HEK293T (cell line): ENCODE measurements at regions not wholly inside any gene's neighbourhood (a gene's known extent, or its start where the extent isn't known, plus 50 kb on each side); places are given as distances from the start of the nearest gene placed in this dataset.

Source experiments
- CTCF ChIA-PET: fragments of 350-600 bp; formaldehyde crosslinking; extraction: SDS; loops from one replicate; lab custom pipeline; 2021; ENCODE audit warnings: antibody characterized with exemption, inconsistent platforms; lab: Yijun Ruan, JAX
- POLR2A ChIA-PET: fragments of 350-600 bp; formaldehyde crosslinking; extraction: SDS; loops from one replicate; lab custom pipeline; 2020; ENCODE audit warnings: antibody characterized with exemption, inconsistent platforms; lab: Yijun Ruan, JAX
- DNase-seq: peaks from one replicate; pipeline ENCODE4 v3.0.0; 2012; ENCODE audit warnings: mixed read lengths; ENCODE audit errors: extremely low spot score
- ARNT ChIP-seq: fragments of 450-650 bp; IDR thresholded peaks from 2 replicates; pipeline ENCODE4 v1.6.1; 2017; ENCODE audit warnings: mild to moderate bottlenecking
- BHLHE40 ChIP-seq: fragments of 450-650 bp; IDR thresholded peaks from 2 replicates; pipeline ENCODE4 v1.6.1; 2016; ENCODE audit warnings: mild to moderate bottlenecking, moderate library complexity, borderline replicate concordance
- CTBP1 ChIP-seq: fragments of 450-650 bp; IDR thresholded peaks from 2 replicates; pipeline ENCODE4 v1.6.1; 2016; ENCODE audit warnings: borderline replicate concordance
- ELF4 ChIP-seq: fragments of 450-650 bp; IDR thresholded peaks from 2 replicates; pipeline ENCODE4 v1.6.1; 2017; ENCODE audit warnings: antibody characterized with exemption
- FOXA1 ChIP-seq: fragments of 450-650 bp; IDR thresholded peaks from 2 replicates; pipeline ENCODE4 v1.6.1; 2016; ENCODE audit warnings: mild to moderate bottlenecking
- FOXK2 ChIP-seq: fragments of 450-650 bp; IDR thresholded peaks from 2 replicates; pipeline ENCODE4 v1.6.1; 2016; ENCODE audit warnings: mild to moderate bottlenecking
- FOXM1 ChIP-seq: fragments of 450-650 bp; IDR thresholded peaks from 2 replicates; pipeline ENCODE4 v1.6.1; 2017; ENCODE audit warnings: mild to moderate bottlenecking, borderline replicate concordance
- HDGF ChIP-seq: fragments of 450-650 bp; IDR thresholded peaks from 2 replicates; pipeline ENCODE4 v1.6.1; 2017; ENCODE audit warnings: antibody characterized with exemption, borderline replicate concordance
- L3MBTL2 ChIP-seq: fragments of 450-650 bp; conservative IDR thresholded peaks from 2 replicates; pipeline ENCODE4 v1.6.1; 2016; ENCODE audit warnings: mild to moderate bottlenecking
- LEF1 ChIP-seq: fragments of 450-650 bp; IDR thresholded peaks from 2 replicates; pipeline ENCODE4 v1.6.1; 2017; ENCODE audit warnings: mild to moderate bottlenecking, borderline replicate concordance
- NFRKB ChIP-seq: fragments of 450-650 bp; IDR thresholded peaks from 2 replicates; pipeline ENCODE4 v1.6.1; 2016; ENCODE audit warnings: mild to moderate bottlenecking, moderate library complexity
- PKNOX1 ChIP-seq: fragments of 450-650 bp; IDR thresholded peaks from 2 replicates; pipeline ENCODE4 v1.6.1; 2016
- SP1 ChIP-seq: fragments of 450-650 bp; IDR thresholded peaks from 2 replicates; pipeline ENCODE4 v1.6.1; 2017
- SUZ12 ChIP-seq: fragments of 450-650 bp; IDR thresholded peaks from 2 replicates; pipeline ENCODE4 v1.6.1; 2016; ENCODE audit warnings: mild to moderate bottlenecking
- TARDBP ChIP-seq: fragments of 450-650 bp; IDR thresholded peaks from 2 replicates; pipeline ENCODE4 v1.6.1; 2016
- ZNF384 ChIP-seq: fragments of 450-650 bp; IDR thresholded peaks from 2 replicates; pipeline ENCODE4 v1.6.1; 2016

GRCh38 chr6:119683031-119683430 is 333.5 kb upstream of the MAN1A1 start:
- TF ChIP-seq ARNT: no peak
- no peak for TF ChIP-seq LEF1
- TF ChIP-seq FOXK2: no peak
- no peak for TF ChIP-seq HDGF
- POLR2A ChIA-PET: no interaction called here
- CTCF ChIA-PET: no interaction called here
- DNase-seq: peak; percentile 41

GRCh38 chr6:119678961-119679360 is 329.4 kb upstream of the MAN1A1 start:
- ChIA-PET POLR2A (no interaction called here), CTCF (no interaction called here)
- TF ChIP-seq BHLHE40: no peak
- no peak for TF ChIP-seq FOXM1
- TF ChIP-seq ARNT: no peak
- no peak for TF ChIP-seq ELF4
- TF ChIP-seq HDGF: no peak
- no peak for TF ChIP-seq FOXK2
- TF ChIP-seq CTBP1: no peak
- DNase-seq: no peak

- CTCF ChIA-PET: no interaction called here
- POLR2A ChIA-PET: no interaction called here
- no peak for DNase-seq
- TF ChIP-seq L3MBTL2: no peak
- TF ChIP-seq LEF1: no peak
- no peak for TF ChIP-seq ZNF384
- no peak for TF ChIP-seq NFRKB
- TF ChIP-seq FOXK2: no peak
Measured at GRCh38 chr6:119677384-119677783, 327.8 kb upstream of the MAN1A1 start.

GRCh38 chr6:119676961-119677360 is 327.4 kb upstream of the MAN1A1 start:
- ChIA-PET CTCF (no interaction called here), POLR2A (no interaction called here)
- TF ChIP-seq PKNOX1 (no peak), TARDBP (no peak), NFRKB (no peak), ZNF384 (no peak), FOXM1 (no peak), FOXA1 (no peak), HDGF (no peak), LEF1 (no peak), CTBP1 (no peak), ARNT (no peak), SP1 (no peak), FOXK2 (no peak), ELF4 (no peak), L3MBTL2 (no peak)
- DNase-seq: no peak

GRCh38 chr6:119676230-119676629 is 326.7 kb upstream of the MAN1A1 start:
- CTCF ChIA-PET: no interaction called here
- POLR2A ChIA-PET: no interaction called here
- no peak for DNase-seq
- no peak for TF ChIP-seq ELF4
- no peak for TF ChIP-seq NFRKB
- no peak for TF ChIP-seq SUZ12
- TF ChIP-seq FOXM1: no peak
- TF ChIP-seq ARNT: no peak
- TF ChIP-seq LEF1: no peak
- no peak for TF ChIP-seq HDGF
- no peak for TF ChIP-seq FOXK2
- no peak for TF ChIP-seq SP1
- no peak for TF ChIP-seq TARDBP
- TF ChIP-seq FOXA1: no peak
- TF ChIP-seq ZNF384: no peak
- no peak for TF ChIP-seq PKNOX1
- TF ChIP-seq BHLHE40: no peak
- no peak for TF ChIP-seq L3MBTL2
- TF ChIP-seq CTBP1: no peak

- ChIA-PET CTCF (no interaction called here), POLR2A (no interaction called here)
- no peak for DNase-seq
- TF ChIP-seq SUZ12 (no peak), BHLHE40 (no peak), FOXA1 (no peak), SP1 (no peak), PKNOX1 (no peak), ELF4 (no peak), LEF1 (no peak), TARDBP (no peak), FOXM1 (no peak), CTBP1 (no peak), ZNF384 (no peak), ARNT (no peak), L3MBTL2 (no peak), HDGF (no peak), FOXK2 (no peak), NFRKB (no peak)
Measured at GRCh38 chr6:119673741-119674140, 324.2 kb upstream of the MAN1A1 start.
